CD4-positive, alpha-beta memory T cell (primary cell): ENCODE measurements at regions not wholly inside any gene's neighbourhood (a gene's known extent, or its start where the extent isn't known, plus 50 kb on each side); places are given as distances from the start of the nearest gene placed in this dataset.

Source experiments
- CTCF ChIA-PET: fragments of 350-600 bp; sonication (Branson Sonifier 250); formaldehyde crosslinking; loops from one replicate; lab custom pipeline; 2021; ENCODE audit warnings: inconsistent platforms; ENCODE audit not compliant: partially characterized antibody; lab: Charles Lee
- POLR2A ChIA-PET: fragments of 350-600 bp; sonication (Branson Sonifier 250); formaldehyde crosslinking; loops from one replicate; lab custom pipeline; 2021; ENCODE audit not compliant: partially characterized antibody; lab: Charles Lee
- DNase-seq, 5 donors: peaks; one replicate each; pipeline versions ENCODE4 v3.0.0 to v3.0.0-alpha.2; 2020 to 2022; ENCODE audit warnings: mixed read lengths in 1 of 5
- H3K27ac ChIP-seq: one replicate; pipeline ENCODE4 v1.7.0; 2013; ENCODE audit warnings: low read depth, low read length
- H3K27me3 ChIP-seq: 2 replicates; pipeline ENCODE4 v1.7.0; 2013; ENCODE audit warnings: mild to moderate bottlenecking, low read length, moderate library complexity; ENCODE audit not compliant: insufficient read depth
- H3K36me3 ChIP-seq: 2 replicates; pipeline ENCODE4 v1.7.0; 2013; ENCODE audit warnings: mild to moderate bottlenecking, low read length, moderate library complexity; ENCODE audit not compliant: insufficient read depth
- H3K4me1 ChIP-seq: 2 replicates; pipeline ENCODE4 v1.7.0; 2013; ENCODE audit warnings: mild to moderate bottlenecking, low read length, moderate library complexity; ENCODE audit not compliant: insufficient read depth
- H3K4me3 ChIP-seq, 2 donors: one replicate each; pipeline ENCODE4 v1.7.0; 2013; ENCODE audit warnings: low read length in 2 of 2, mild to moderate bottlenecking in 1 of 2
- H3K9me3 ChIP-seq, 2 donors: one replicate each; pipeline ENCODE4 v1.7.0; 2013; ENCODE audit warnings: low read length in 2 of 2, control low read depth in 1 of 2; ENCODE audit not compliant: control insufficient read depth in 1 of 2
- H3K27ac Mint-ChIP-seq, 7 donors: one replicate each; pipeline ENCODE4 v1.8.0; 2020 to 2021; ENCODE audit warnings: mixed read lengths in 7 of 7, mild to moderate bottlenecking in 6 of 7, inconsistent platforms in 3 of 7, moderate library complexity in 3 of 7
- H3K27me3 Mint-ChIP-seq, 2 donors: one replicate each; pipeline ENCODE4 v1.8.0; 2020 to 2021; ENCODE audit warnings: mixed read lengths in 2 of 2
- H3K36me3 Mint-ChIP-seq, 2 donors: one replicate each; pipeline ENCODE4 v1.8.0; 2020 to 2021; ENCODE audit warnings: mixed read lengths in 2 of 2, inconsistent platforms in 1 of 2, mild to moderate bottlenecking in 1 of 2
- H3K4me1 Mint-ChIP-seq, 4 donors: one replicate each; pipeline ENCODE4 v1.8.0; 2020 to 2021; ENCODE audit warnings: mixed read lengths in 4 of 4, mild to moderate bottlenecking in 1 of 4
- H3K4me3 Mint-ChIP-seq, 8 donors: one replicate each; pipeline ENCODE4 v1.8.0; 2020 to 2021; ENCODE audit warnings: mixed read lengths in 8 of 8, mild to moderate bottlenecking in 7 of 8, moderate library complexity in 6 of 8, inconsistent platforms in 3 of 8
- H3K9me3 Mint-ChIP-seq, 8 donors: one replicate each; pipeline ENCODE4 v1.8.0; 2020 to 2021; ENCODE audit warnings: mixed read lengths in 8 of 8, mild to moderate bottlenecking in 5 of 8, inconsistent platforms in 3 of 8, moderate library complexity in 1 of 8
- intact Hi-C: fragments of 100-400 bp; cut with micrococcal nuclease; formaldehyde crosslinking; loops from one replicate; pipeline ENCODE4 v1.15.1; 2023

- POLR2A ChIA-PET, result no interaction called here
- no peak for DNase-seq
- H3K27ac Mint-ChIP-seq, result no peak overlapping the region
Measured at GRCh38 chr4:59044286-59044900, 1934.2 kb upstream of the IGFBP7 start.

GRCh38 chr4:59054086-59054485, 1943.9 kb upstream of the IGFBP7 start:
- POLR2A ChIA-PET, result no interaction called here
- intact Hi-C loops, result no loop called here

More at GRCh38 chr4:59044286-59044900, 1934.2 kb upstream of the IGFBP7 start:
- no peaks in the 10 kb centered on the region for H3K9me3 ChIP-seq
- H3K27ac ChIP-seq, result no peak overlapping the region
- H3K27me3 Mint-ChIP-seq, result no peaks in the 10 kb centered on the region
- H3K4me3 Mint-ChIP-seq, result no peak overlapping the region
- intact Hi-C loops, result no loop called here
- no peaks in the 10 kb centered on the region for H3K4me1 Mint-ChIP-seq
- peaks cover 0 to 12% (median 6%) of the 10 kb centered on the region in 8 donors for H3K9me3 Mint-ChIP-seq
- H3K4me1 ChIP-seq, result no peaks in the 10 kb centered on the region
- no peaks in the 10 kb centered on the region for H3K27me3 ChIP-seq
- H3K36me3 Mint-ChIP-seq, result no peaks in the 10 kb centered on the region
- CTCF ChIA-PET, result no interaction called here
- no peaks in the 10 kb centered on the region for H3K36me3 ChIP-seq
- H3K4me3 ChIP-seq, result no peak overlapping the region

GRCh38 chr4:59057804-59058203, 1947.6 kb upstream of the IGFBP7 start:
- Mint-ChIP-seq H3K27me3 (no peaks in the 10 kb centered on the region), H3K4me3 (no peak overlapping the region), H3K36me3 (no peaks in the 10 kb centered on the region), H3K9me3 (peaks cover 0 to 12% (median 5%) of the 10 kb centered on the region in 8 donors), H3K4me1 (no peaks in the 10 kb centered on the region), H3K27ac (no peak overlapping the region)
- no peak overlapping the region for H3K4me3 ChIP-seq
- H3K4me1 ChIP-seq, result no peaks in the 10 kb centered on the region
- peaks cover 0 to 3% of the 10 kb centered on the region in 2 donors for H3K9me3 ChIP-seq
- ChIA-PET POLR2A (no interaction called here), CTCF (no interaction called here)
- H3K27ac ChIP-seq, result no peak overlapping the region
- H3K27me3 ChIP-seq, result no peaks in the 10 kb centered on the region
- H3K36me3 ChIP-seq, result no peaks in the 10 kb centered on the region
- no peak for DNase-seq
- intact Hi-C loops, result no loop called here

More at GRCh38 chr4:59054086-59054485, 1943.9 kb upstream of the IGFBP7 start:
- H3K9me3 ChIP-seq, result peaks cover 0 to 2% of the 10 kb centered on the region in 2 donors
- no peaks in the 10 kb centered on the region for H3K27me3 ChIP-seq
- no peaks in the 10 kb centered on the region for H3K4me1 Mint-ChIP-seq
- CTCF ChIA-PET, result no interaction called here
- H3K4me1 ChIP-seq, result no peaks in the 10 kb centered on the region
- no peaks in the 10 kb centered on the region for H3K27me3 Mint-ChIP-seq
- H3K36me3 ChIP-seq, result no peaks in the 10 kb centered on the region
- H3K9me3 Mint-ChIP-seq, result peaks cover 0 to 17% (median 5%) of the 10 kb centered on the region in 8 donors
- no peak overlapping the region for H3K27ac Mint-ChIP-seq
- no peak overlapping the region for H3K4me3 Mint-ChIP-seq
- no peak for DNase-seq
- no peak overlapping the region for H3K27ac ChIP-seq
- no peak overlapping the region for H3K4me3 ChIP-seq
- no peaks in the 10 kb centered on the region for H3K36me3 Mint-ChIP-seq

- H3K27ac ChIP-seq, result no peak overlapping the region
- H3K4me3 ChIP-seq, result no peak overlapping the region
- Mint-ChIP-seq H3K9me3 (peaks cover 0 to 14% (median 3%) of the 10 kb centered on the region in 8 donors), H3K27me3 (no peaks in the 10 kb centered on the region), H3K4me1 (no peaks in the 10 kb centered on the region), H3K4me3 (no peak overlapping the region), H3K36me3 (no peaks in the 10 kb centered on the region), H3K27ac (no peak overlapping the region)
- no peaks in the 10 kb centered on the region for H3K4me1 ChIP-seq
- intact Hi-C loops, result no loop called here
- POLR2A ChIA-PET, result no interaction called here
- no peaks in the 10 kb centered on the region for H3K27me3 ChIP-seq
- peaks cover 0 to 3% of the 10 kb centered on the region in 2 donors for H3K9me3 ChIP-seq
- DNase-seq, result no peak
- no peaks in the 10 kb centered on the region for H3K36me3 ChIP-seq
- CTCF ChIA-PET, result no interaction called here
Measured at GRCh38 chr4:59058543-59058942, 1948.4 kb upstream of the IGFBP7 start.

GRCh38 chr4:59060002-59060846, 1950.0 kb upstream of the IGFBP7 start:
- H3K9me3 Mint-ChIP-seq, result peaks cover 0 to 22% (median 4%) of the 10 kb centered on the region in 8 donors
- ChIA-PET POLR2A (no interaction called here), CTCF (no interaction called here)
- intact Hi-C loops, result no loop called here
- Histone ChIP-seq H3K4me1 (no peaks in the 10 kb centered on the region), H3K36me3 (no peaks in the 10 kb centered on the region), H3K27me3 (no peaks in the 10 kb centered on the region), H3K27ac (no peak overlapping the region), H3K4me3 (no peak overlapping the region), H3K9me3 (peaks cover 0 to 4% of the 10 kb centered on the region in 2 donors)
- H3K4me1 Mint-ChIP-seq, result no peaks in the 10 kb centered on the region
- no peak overlapping the region for H3K27ac Mint-ChIP-seq
- no peaks in the 10 kb centered on the region for H3K27me3 Mint-ChIP-seq
- peak in 1 of 5 donors; percentile 32 for DNase-seq
- no peaks in the 10 kb centered on the region for H3K36me3 Mint-ChIP-seq
- no peak overlapping the region for H3K4me3 Mint-ChIP-seq

GRCh38 chr4:59060895-59061294, 1950.7 kb upstream of the IGFBP7 start:
- intact Hi-C loops, result no loop called here
- H3K36me3 ChIP-seq, result no peaks in the 10 kb centered on the region
- H3K27me3 ChIP-seq, result no peaks in the 10 kb centered on the region
- DNase-seq, result no peak
- Mint-ChIP-seq H3K27me3 (no peaks in the 10 kb centered on the region), H3K27ac (no peak overlapping the region), H3K9me3 (peaks cover 0 to 22% (median 4%) of the 10 kb centered on the region in 8 donors), H3K36me3 (no peaks in the 10 kb centered on the region), H3K4me1 (no peaks in the 10 kb centered on the region), H3K4me3 (no peak overlapping the region)
- no peak overlapping the region for H3K4me3 ChIP-seq
- H3K27ac ChIP-seq, result no peak overlapping the region
- H3K9me3 ChIP-seq, result peaks cover 0 to 6% of the 10 kb centered on the region in 2 donors
- ChIA-PET CTCF (no interaction called here), POLR2A (no interaction called here)
- no peaks in the 10 kb centered on the region for H3K4me1 ChIP-seq

GRCh38 chr4:59063015-59063720, 1953.0 kb upstream of the IGFBP7 start:
- no peak for DNase-seq
- Histone ChIP-seq H3K9me3 (peaks cover 0 to 9% of the 10 kb centered on the region in 2 donors), H3K27ac (no peak overlapping the region), H3K36me3 (no peaks in the 10 kb centered on the region), H3K4me3 (no peak overlapping the region), H3K27me3 (no peaks in the 10 kb centered on the region), H3K4me1 (no peaks in the 10 kb centered on the region)
- Mint-ChIP-seq H3K27ac (no peak overlapping the region), H3K9me3 (peaks cover 3 to 29% (median 6%) of the 10 kb centered on the region in 8 donors), H3K4me1 (no peaks in the 10 kb centered on the region), H3K27me3 (no peaks in the 10 kb centered on the region), H3K4me3 (no peak overlapping the region), H3K36me3 (no peaks in the 10 kb centered on the region)
- ChIA-PET CTCF (no interaction called here), POLR2A (no interaction called here)
- intact Hi-C loops, result no loop called here
